ENCODE measurements at regions not wholly inside any gene's neighbourhood (a gene's known extent, or its start where the extent isn't known, plus 50 kb on each side); places are given as distances from the start of the nearest gene placed in this dataset.

DNA sequence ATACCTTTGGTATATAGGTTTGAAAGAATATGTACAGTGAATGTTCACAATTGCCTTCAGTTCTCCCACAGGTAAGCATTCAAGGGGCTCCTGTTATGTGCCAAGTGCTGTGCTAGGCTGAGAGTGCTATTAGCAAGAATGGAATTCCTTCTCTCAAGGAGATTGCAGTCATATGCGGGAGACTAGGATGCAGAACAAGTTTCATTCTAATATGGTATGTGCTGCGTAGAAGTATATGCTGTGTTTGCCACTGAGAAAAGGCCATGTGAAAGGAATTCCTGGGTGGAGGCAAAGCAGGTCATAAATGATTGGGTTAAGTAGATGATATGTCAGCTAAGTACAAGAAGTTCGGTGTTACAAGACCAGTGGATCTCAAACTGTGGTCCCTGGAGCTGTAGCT, 303.0 kb downstream of the GPATCH2 start:
- no peak overlapping the region for H3K27ac ChIP-seq
- DNase-seq = no peak
- peaks cover 0 to 19% (median 3%) of the 10 kb centered on the region in 4 donors for H3K4me1 ChIP-seq
- TF ChIP-seq, protein P1, sequence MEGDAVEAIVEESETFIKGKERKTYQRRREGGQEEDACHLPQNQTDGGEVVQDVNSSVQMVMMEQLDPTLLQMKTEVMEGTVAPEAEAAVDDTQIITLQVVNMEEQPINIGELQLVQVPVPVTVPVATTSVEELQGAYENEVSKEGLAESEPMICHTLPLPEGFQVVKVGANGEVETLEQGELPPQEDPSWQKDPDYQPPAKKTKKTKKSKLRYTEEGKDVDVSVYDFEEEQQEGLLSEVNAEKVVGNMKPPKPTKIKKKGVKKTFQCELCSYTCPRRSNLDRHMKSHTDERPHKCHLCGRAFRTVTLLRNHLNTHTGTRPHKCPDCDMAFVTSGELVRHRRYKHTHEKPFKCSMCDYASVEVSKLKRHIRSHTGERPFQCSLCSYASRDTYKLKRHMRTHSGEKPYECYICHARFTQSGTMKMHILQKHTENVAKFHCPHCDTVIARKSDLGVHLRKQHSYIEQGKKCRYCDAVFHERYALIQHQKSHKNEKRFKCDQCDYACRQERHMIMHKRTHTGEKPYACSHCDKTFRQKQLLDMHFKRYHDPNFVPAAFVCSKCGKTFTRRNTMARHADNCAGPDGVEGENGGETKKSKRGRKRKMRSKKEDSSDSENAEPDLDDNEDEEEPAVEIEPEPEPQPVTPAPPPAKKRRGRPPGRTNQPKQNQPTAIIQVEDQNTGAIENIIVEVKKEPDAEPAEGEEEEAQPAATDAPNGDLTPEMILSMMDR (IDR thresholded peaks at IDR 0.05) = no peak
- no peaks in the 10 kb centered on the region for H3K27me3 ChIP-seq
- H3K36me3 ChIP-seq = no peaks in the 10 kb centered on the region
- H3K4me3 ChIP-seq = no peak overlapping the region
- H3K9me3 ChIP-seq = no peaks in the 10 kb centered on the region
- intact Hi-C loops (cut with DNase I; ENCODE audit: low total_unique reads) = no loop called here

DNA sequence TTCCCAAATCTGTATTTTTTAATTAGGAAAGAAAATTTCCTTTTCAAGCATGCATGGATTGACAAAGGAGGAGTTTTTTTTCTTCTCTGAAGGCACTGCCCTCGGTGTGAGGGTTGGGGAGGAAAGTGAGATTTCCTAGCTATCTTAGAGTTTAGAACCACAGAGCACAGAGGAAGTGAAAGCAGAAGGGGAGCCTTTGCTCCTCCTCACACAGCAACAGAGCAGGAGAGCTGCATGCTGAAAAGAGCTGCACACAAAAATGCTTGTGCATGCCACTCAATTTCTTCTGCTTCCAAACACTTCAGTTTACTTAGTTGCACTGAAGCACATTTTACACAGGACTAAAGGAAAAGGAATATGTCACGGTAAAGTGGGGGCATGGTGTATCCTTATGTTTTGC, 308.1 kb downstream of the GPATCH2 start:
- TF ChIP-seq, protein P1 (IDR thresholded peaks at IDR 0.05) = no peak
- no peak for DNase-seq
- intact Hi-C loops (cut with DNase I; ENCODE audit: low total_unique reads) = no loop called here

DNA sequence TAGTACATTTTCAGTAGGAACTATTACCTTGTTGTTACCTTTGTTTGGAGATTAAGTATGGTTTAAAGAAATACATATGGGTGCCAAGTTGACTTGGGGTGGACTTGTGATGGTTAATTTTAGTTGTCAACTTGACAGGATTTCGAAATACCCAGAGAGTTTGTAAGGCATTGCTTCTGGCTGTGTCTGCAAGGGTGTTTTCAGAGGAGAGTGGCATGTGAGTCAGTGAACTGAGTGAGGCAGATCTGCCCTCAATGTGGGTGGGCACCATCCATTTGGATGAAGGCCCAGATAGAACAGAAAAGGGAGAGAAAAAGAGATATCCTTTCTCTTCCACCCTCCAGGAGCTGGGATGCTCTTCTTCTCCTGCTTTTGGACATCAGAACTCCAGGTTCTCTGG, 315.5 kb downstream of the GPATCH2 start:
- H3K4me1 ChIP-seq = no peaks in the 10 kb centered on the region
- no peak overlapping the region for H3K27ac ChIP-seq
- no peaks in the 10 kb centered on the region for H3K36me3 ChIP-seq
- TF ChIP-seq, protein P1 (IDR thresholded peaks at IDR 0.05) = no peak
- no peak for DNase-seq
- H3K27me3 ChIP-seq = no peaks in the 10 kb centered on the region
- intact Hi-C loops (cut with DNase I; ENCODE audit: low total_unique reads) = no loop called here
- no peaks in the 10 kb centered on the region for H3K9me3 ChIP-seq
- no peak overlapping the region for H3K4me3 ChIP-seq

More for the DNA sequence above, 308.1 kb downstream of the GPATCH2 start:
- no peaks in the 10 kb centered on the region for H3K9me3 ChIP-seq
- H3K4me1 ChIP-seq = no peaks in the 10 kb centered on the region
- H3K4me3 ChIP-seq = no peak overlapping the region
- no peaks in the 10 kb centered on the region for H3K27me3 ChIP-seq
- no peaks in the 10 kb centered on the region for H3K36me3 ChIP-seq
- no peak overlapping the region for H3K27ac ChIP-seq

DNA sequence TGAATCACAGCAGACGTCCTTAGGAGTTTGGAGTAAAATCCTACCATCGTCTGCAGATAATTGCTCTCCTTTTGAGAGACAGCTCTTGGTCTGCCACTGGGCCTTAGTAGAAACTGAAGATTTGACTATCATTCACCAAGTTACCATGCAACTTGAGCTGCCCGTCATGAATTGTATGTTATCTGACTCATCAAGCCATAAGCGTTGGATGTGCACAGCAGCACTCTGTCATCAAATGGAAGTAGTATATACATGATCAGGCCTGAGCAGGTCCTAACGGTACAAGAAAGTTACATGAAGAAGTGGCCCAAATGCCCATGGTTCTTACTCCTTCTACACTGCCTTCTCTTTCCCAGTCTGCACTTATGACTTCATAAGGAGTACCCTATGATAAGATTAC, 317.8 kb downstream of the GPATCH2 start:
- no peaks in the 10 kb centered on the region for H3K36me3 ChIP-seq
- TF ChIP-seq, protein P1 (IDR thresholded peaks at IDR 0.05) = no peak
- no peaks in the 10 kb centered on the region for H3K4me1 ChIP-seq
- DNase-seq = no peak
- no peak overlapping the region for H3K27ac ChIP-seq
- H3K4me3 ChIP-seq = no peak overlapping the region
- intact Hi-C loops (cut with DNase I; ENCODE audit: low total_unique reads) = no loop called here
- no peaks in the 10 kb centered on the region for H3K9me3 ChIP-seq
- no peaks in the 10 kb centered on the region for H3K27me3 ChIP-seq

DNA sequence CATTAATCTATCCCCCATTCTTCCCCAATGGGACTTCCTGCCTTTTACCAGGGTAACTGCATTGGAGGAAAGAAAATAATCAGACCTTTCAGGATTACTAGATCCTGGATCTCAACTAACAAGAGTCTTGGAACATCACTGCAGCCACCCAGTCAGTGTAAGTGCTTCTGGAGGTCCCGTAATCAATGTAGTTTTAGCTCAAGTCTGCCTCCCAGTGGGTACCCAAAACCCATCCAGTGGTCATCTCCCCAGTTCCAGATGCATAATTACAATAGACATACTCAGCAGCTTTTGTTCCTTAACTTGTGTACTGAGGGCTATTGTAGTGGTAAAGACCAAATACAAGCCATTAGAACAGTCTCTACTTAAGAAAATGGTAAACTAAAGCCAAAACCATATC, 319.1 kb downstream of the GPATCH2 start:
- Histone ChIP-seq H3K27ac (no peak overlapping the region), H3K9me3 (no peaks in the 10 kb centered on the region), H3K4me3 (no peak overlapping the region), H3K27me3 (no peaks in the 10 kb centered on the region), H3K36me3 (no peaks in the 10 kb centered on the region), H3K4me1 (no peaks in the 10 kb centered on the region)
- no peak for DNase-seq
- intact Hi-C loops (cut with DNase I; ENCODE audit: low total_unique reads) = no loop called here
- TF ChIP-seq, protein P1 (IDR thresholded peaks at IDR 0.05) = no peak

DNA sequence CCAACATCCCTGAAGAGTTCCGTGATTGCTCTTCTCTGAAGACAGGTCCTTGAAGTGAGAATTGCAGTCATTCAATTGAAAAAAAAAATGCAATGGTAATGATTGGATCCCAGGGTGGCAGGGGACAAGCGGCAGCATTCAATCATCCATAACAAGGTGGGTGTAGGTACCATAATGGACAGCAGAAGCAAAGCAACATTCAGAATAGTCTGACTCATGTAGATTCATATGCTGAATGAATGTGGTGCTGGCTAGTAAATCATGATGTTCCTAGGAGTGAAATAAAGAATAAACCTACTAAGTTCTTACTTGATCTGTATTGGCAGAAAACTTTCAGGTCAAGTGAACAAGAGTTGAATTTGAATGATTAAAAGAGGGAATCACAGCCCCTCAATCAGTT, 319.6 kb downstream of the GPATCH2 start:
- H3K27ac ChIP-seq = no peak overlapping the region
- H3K27me3 ChIP-seq = no peaks in the 10 kb centered on the region
- no peaks in the 10 kb centered on the region for H3K4me1 ChIP-seq
- TF ChIP-seq, protein P1 (IDR thresholded peaks at IDR 0.05) = no peak
- H3K36me3 ChIP-seq = no peaks in the 10 kb centered on the region
- intact Hi-C loops (cut with DNase I; ENCODE audit: low total_unique reads) = no loop called here
- H3K9me3 ChIP-seq = no peaks in the 10 kb centered on the region
- H3K4me3 ChIP-seq = no peak overlapping the region
- no peak for DNase-seq
